Osteocyte (in vitro differentiated cells): ENCODE measurements at regions not wholly inside any gene's neighbourhood (a gene's known extent, or its start where the extent isn't known, plus 50 kb on each side); places are given as distances from the start of the nearest gene placed in this dataset.

Experiments used
- DNase-seq: peaks from one replicate; pipeline ENCODE4 v3.0.0; 2021; ENCODE audit warnings: mixed read lengths; ENCODE audit not compliant: unreplicated experiment; ENCODE audit errors: extremely low spot score
- H3K27ac Mint-ChIP-seq: one replicate; pipeline ENCODE4 v1.8.0; 2021; ENCODE audit warnings: mild to moderate bottlenecking, mixed read lengths; ENCODE audit not compliant: unreplicated experiment
- H3K27me3 Mint-ChIP-seq: one replicate; pipeline ENCODE4 v1.8.0; 2021; ENCODE audit warnings: mixed read lengths; ENCODE audit not compliant: unreplicated experiment
- H3K36me3 Mint-ChIP-seq: one replicate; pipeline ENCODE4 v1.8.0; 2021; ENCODE audit warnings: mixed read lengths; ENCODE audit not compliant: unreplicated experiment
- H3K4me1 Mint-ChIP-seq: one replicate; pipeline ENCODE4 v1.8.0; 2021; ENCODE audit warnings: mixed read lengths; ENCODE audit not compliant: unreplicated experiment
- H3K4me3 Mint-ChIP-seq: one replicate; pipeline ENCODE4 v1.8.0; 2021; ENCODE audit warnings: mild to moderate bottlenecking, moderate library complexity, mixed read lengths; ENCODE audit not compliant: unreplicated experiment
- H3K9me3 Mint-ChIP-seq: one replicate; pipeline ENCODE4 v1.8.0; 2021; ENCODE audit warnings: mixed read lengths; ENCODE audit not compliant: unreplicated experiment
- CTCF ChIP-seq: fragments of 200-600 bp; sonication (generic); IDR thresholded peaks from 2 replicates; pipeline ENCODE4 v1.5.0; 2021; ENCODE audit warnings: antibody characterized with exemption, mild to moderate bottlenecking, moderate library complexity

GRCh38 chr16:24671455-24671954 lies 57.9 kb upstream of the TNRC6A start:
- Mint-ChIP-seq H3K36me3 (no peaks in the 10 kb centered on the region), H3K4me3 (no peak overlapping the region), H3K4me1 (peaks cover 32% of the 10 kb centered on the region), H3K9me3 (no peaks in the 10 kb centered on the region), H3K27ac (peak overlapping the region; percentile 99), H3K27me3 (no peaks in the 10 kb centered on the region)
- no peak for TF ChIP-seq CTCF
- DNase-seq, result no peak

- Mint-ChIP-seq H3K36me3 (no peaks in the 10 kb centered on the region), H3K4me3 (no peak overlapping the region), H3K9me3 (no peaks in the 10 kb centered on the region), H3K27me3 (no peaks in the 10 kb centered on the region), H3K27ac (no peak overlapping the region), H3K4me1 (peaks cover 32% of the 10 kb centered on the region)
- no peak for DNase-seq
- no peak for TF ChIP-seq CTCF
Measured at GRCh38 chr16:24673155-24673554, 56.3 kb upstream of the TNRC6A start.

- H3K36me3 Mint-ChIP-seq, result no peaks in the 10 kb centered on the region
- no peak overlapping the region for H3K27ac Mint-ChIP-seq
- no peak overlapping the region for H3K4me3 Mint-ChIP-seq
- H3K27me3 Mint-ChIP-seq, result no peaks in the 10 kb centered on the region
- TF ChIP-seq CTCF, result no peak
- H3K4me1 Mint-ChIP-seq, result peaks cover 18% of the 10 kb centered on the region
- no peak for DNase-seq
- no peaks in the 10 kb centered on the region for H3K9me3 Mint-ChIP-seq
Measured at GRCh38 chr16:24674877-24675276, 54.6 kb upstream of the TNRC6A start.

GRCh38 chr16:24677388-24677787 lies 52.1 kb upstream of the TNRC6A start:
- H3K9me3 Mint-ChIP-seq, result no peaks in the 10 kb centered on the region
- no peaks in the 10 kb centered on the region for H3K36me3 Mint-ChIP-seq
- H3K27me3 Mint-ChIP-seq, result no peaks in the 10 kb centered on the region
- no peak for TF ChIP-seq CTCF
- H3K4me3 Mint-ChIP-seq, result no peak overlapping the region
- DNase-seq, result no peak
- H3K4me1 Mint-ChIP-seq, result peaks cover 8% of the 10 kb centered on the region
- no peak overlapping the region for H3K27ac Mint-ChIP-seq
